ENCODE measurements at regions not wholly inside any gene's neighbourhood (a gene's known extent, or its start where the extent isn't known, plus 50 kb on each side); places are given as distances from the start of the nearest gene placed in this dataset.

DNA sequence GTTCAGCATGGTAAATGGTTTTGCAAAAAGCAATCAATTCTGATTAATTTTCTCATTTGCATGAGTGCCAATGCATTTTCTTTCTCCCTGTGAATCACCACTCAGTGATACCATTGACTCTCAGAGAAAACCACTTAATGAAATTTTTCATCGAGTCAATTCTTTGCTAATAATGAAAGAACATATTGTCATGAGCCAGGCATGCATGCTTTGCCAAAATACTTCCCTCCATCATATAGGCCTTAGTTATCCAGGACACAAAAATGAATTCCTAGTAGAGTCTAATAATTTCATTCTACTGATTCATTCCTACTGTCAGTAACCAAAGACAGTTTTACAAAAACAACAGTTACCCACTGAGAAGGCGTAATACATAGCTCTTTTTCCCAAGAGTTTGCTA, 680.0 kb downstream of the TRIML1 start:
- TF ChIP-seq, protein P1, sequence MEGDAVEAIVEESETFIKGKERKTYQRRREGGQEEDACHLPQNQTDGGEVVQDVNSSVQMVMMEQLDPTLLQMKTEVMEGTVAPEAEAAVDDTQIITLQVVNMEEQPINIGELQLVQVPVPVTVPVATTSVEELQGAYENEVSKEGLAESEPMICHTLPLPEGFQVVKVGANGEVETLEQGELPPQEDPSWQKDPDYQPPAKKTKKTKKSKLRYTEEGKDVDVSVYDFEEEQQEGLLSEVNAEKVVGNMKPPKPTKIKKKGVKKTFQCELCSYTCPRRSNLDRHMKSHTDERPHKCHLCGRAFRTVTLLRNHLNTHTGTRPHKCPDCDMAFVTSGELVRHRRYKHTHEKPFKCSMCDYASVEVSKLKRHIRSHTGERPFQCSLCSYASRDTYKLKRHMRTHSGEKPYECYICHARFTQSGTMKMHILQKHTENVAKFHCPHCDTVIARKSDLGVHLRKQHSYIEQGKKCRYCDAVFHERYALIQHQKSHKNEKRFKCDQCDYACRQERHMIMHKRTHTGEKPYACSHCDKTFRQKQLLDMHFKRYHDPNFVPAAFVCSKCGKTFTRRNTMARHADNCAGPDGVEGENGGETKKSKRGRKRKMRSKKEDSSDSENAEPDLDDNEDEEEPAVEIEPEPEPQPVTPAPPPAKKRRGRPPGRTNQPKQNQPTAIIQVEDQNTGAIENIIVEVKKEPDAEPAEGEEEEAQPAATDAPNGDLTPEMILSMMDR (IDR thresholded peaks at IDR 0.05) = no peak
- TF ChIP-seq RCOR1 (IDR thresholded peaks at IDR 0.05; ENCODE audit: low read depth, low read length) (no peak), POLR2A (IDR thresholded peaks at IDR 0.05; ENCODE audit: low read length) (no peak), SREBF2 (IDR thresholded peaks at IDR 0.05) (no peak), MAFK (IDR thresholded peaks at IDR 0.05; ENCODE audit: partially characterized antibody) (no peak), CHD2 (IDR thresholded peaks at IDR 0.05; ENCODE audit: low read length, partially characterized antibody) (no peak), JUN (IDR thresholded peaks at IDR 0.05) (no peak)
- TF ChIP-seq, protein P2, sequence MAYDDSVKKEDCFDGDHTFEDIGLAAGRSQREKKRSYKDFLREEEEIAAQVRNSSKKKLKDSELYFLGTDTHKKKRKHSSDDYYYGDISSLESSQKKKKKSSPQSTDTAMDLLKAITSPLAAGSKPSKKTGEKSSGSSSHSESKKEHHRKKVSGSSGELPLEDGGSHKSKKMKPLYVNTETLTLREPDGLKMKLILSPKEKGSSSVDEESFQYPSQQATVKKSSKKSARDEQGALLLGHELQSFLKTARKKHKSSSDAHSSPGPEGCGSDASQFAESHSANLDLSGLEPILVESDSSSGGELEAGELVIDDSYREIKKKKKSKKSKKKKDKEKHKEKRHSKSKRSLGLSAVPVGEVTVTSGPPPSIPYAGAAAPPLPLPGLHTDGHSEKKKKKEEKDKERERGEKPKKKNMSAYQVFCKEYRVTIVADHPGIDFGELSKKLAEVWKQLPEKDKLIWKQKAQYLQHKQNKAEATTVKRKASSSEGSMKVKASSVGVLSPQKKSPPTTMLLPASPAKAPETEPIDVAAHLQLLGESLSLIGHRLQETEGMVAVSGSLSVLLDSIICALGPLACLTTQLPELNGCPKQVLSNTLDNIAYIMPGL (CRISPR knock-in tag; IDR thresholded peaks at IDR 0.05; ENCODE audit: borderline replicate concordance) = no peak

Measured in A549 (cell line).